Liver (tissue), 8 donors: ENCODE measurements at regions not wholly inside any gene's neighbourhood (a gene's known extent, or its start where the extent isn't known, plus 50 kb on each side); places are given as distances from the start of the nearest gene placed in this dataset.

ENCODE experiments used
- DNase-seq: peaks from one replicate; pipeline ENCODE4 v3.0.0-alpha.2; 2017; ENCODE audit warnings: low spot score
- H3K27ac ChIP-seq, 2 donors: one replicate each; pipeline ENCODE4 v1.7.0; 2013; ENCODE audit warnings: inconsistent platforms in 2 of 2, low read length in 2 of 2, control low read depth in 1 of 2, low read depth in 1 of 2, mild to moderate bottlenecking in 1 of 2
- H3K27me3 ChIP-seq, 4 donors: one replicate each; pipeline versions ENCODE4 v1.6.1 to v1.7.0; 2013; ENCODE audit warnings: low read length in 3 of 4, inconsistent platforms in 1 of 4, mild to moderate bottlenecking in 1 of 4, moderate library complexity in 1 of 4; ENCODE audit not compliant: control insufficient read depth in 4 of 4, insufficient read depth in 4 of 4
- H3K36me3 ChIP-seq, 4 donors: one replicate each; pipeline versions ENCODE4 v1.6.1 to v1.7.0; 2013; ENCODE audit warnings: low read length in 3 of 4, mild to moderate bottlenecking in 3 of 4, low read depth in 1 of 4, moderate library complexity in 1 of 4; ENCODE audit not compliant: control insufficient read depth in 4 of 4, insufficient read depth in 3 of 4
- H3K4me1 ChIP-seq, 4 donors: one replicate each; pipeline versions ENCODE4 v1.6.1 to v1.7.0; 2013; ENCODE audit warnings: low read length in 3 of 4, mild to moderate bottlenecking in 3 of 4, moderate library complexity in 1 of 4; ENCODE audit not compliant: control insufficient read depth in 4 of 4, insufficient read depth in 4 of 4
- H3K4me3 ChIP-seq, 3 donors: one replicate each; pipeline versions ENCODE4 v1.6.1 to v1.7.0; 2013; ENCODE audit warnings: low read length in 3 of 3, control low read depth in 1 of 3, low read depth in 1 of 3, mild to moderate bottlenecking in 1 of 3
- H3K9ac ChIP-seq, 2 donors: one replicate each; pipeline ENCODE4 v1.7.0; 2013; ENCODE audit warnings: low read length in 2 of 2, mild to moderate bottlenecking in 2 of 2, moderate library complexity in 2 of 2, control low read depth in 1 of 2, low read depth in 1 of 2
- H3K9me3 ChIP-seq, 4 donors: one replicate each; pipeline versions ENCODE4 v1.6.1 to v1.7.0; 2013; ENCODE audit warnings: low read length in 3 of 4; ENCODE audit not compliant: control insufficient read depth in 4 of 4
- ATF3 ChIP-seq: IDR thresholded peaks from 2 replicates; pipeline ENCODE4 v1.6.1; 2016; ENCODE audit warnings: antibody characterized with exemption
- CTCF ChIP-seq: fragments of 150-350 bp; IDR thresholded peaks from 2 replicates; pipeline ENCODE4 v1.5.1; 2017; ENCODE audit warnings: improper control_type of control experiment, low read depth, low read length; ENCODE audit not compliant: missing input control
- EGR1 ChIP-seq, 2 donors: IDR thresholded peaks; 2 replicates each; pipeline ENCODE4 v1.6.1; 2016 to 2018; ENCODE audit warnings: antibody characterized with exemption in 2 of 2, low read depth in 2 of 2
- FOXA2 ChIP-seq: IDR thresholded peaks from 2 replicates; pipeline ENCODE4 v1.6.1; 2016; ENCODE audit warnings: antibody characterized with exemption
- GABPA ChIP-seq, 2 donors: IDR thresholded peaks in 1 of 2; conservative IDR thresholded peaks in 1 of 2; 2 replicates each; pipeline ENCODE4 v1.6.1; 2016; ENCODE audit warnings: antibody characterized with exemption in 2 of 2, mild to moderate bottlenecking in 1 of 2, moderate library complexity in 1 of 2
- HNF4A ChIP-seq, 2 donors: conservative IDR thresholded peaks; 2 replicates each; pipeline ENCODE4 v1.6.1; 2016; ENCODE audit warnings: antibody characterized with exemption in 2 of 2, mild to moderate bottlenecking in 2 of 2
- HNF4G ChIP-seq: IDR thresholded peaks from 2 replicates; pipeline ENCODE4 v1.6.1; 2016; ENCODE audit warnings: antibody characterized with exemption
- JUND ChIP-seq, 2 donors: IDR thresholded peaks; 2 replicates each; pipeline ENCODE4 v1.6.1; 2016; ENCODE audit warnings: antibody characterized with exemption in 2 of 2
- MAX ChIP-seq: IDR thresholded peaks from 2 replicates; pipeline ENCODE4 v1.6.1; 2016; ENCODE audit warnings: antibody characterized with exemption
- NR2F2 ChIP-seq: IDR thresholded peaks from 2 replicates; pipeline ENCODE4 v1.6.1; 2016; ENCODE audit warnings: antibody characterized with exemption
- REST ChIP-seq: IDR thresholded peaks from 2 replicates; pipeline ENCODE4 v1.6.1; 2016; ENCODE audit warnings: antibody characterized with exemption, mild to moderate bottlenecking
- RXRA ChIP-seq, 2 donors: IDR thresholded peaks; 2 replicates each; pipeline ENCODE4 v1.6.1; 2017 to 2018; ENCODE audit warnings: antibody characterized with exemption in 2 of 2, mild to moderate bottlenecking in 1 of 2
- SP1 ChIP-seq: IDR thresholded peaks from 2 replicates; pipeline ENCODE4 v1.6.1; 2018; ENCODE audit warnings: antibody characterized with exemption, mild to moderate bottlenecking
- TAF1 ChIP-seq: conservative IDR thresholded peaks from 2 replicates; pipeline ENCODE4 v1.6.1; 2016; ENCODE audit warnings: antibody characterized with exemption, mild to moderate bottlenecking
- YY1 ChIP-seq: IDR thresholded peaks from 2 replicates; pipeline ENCODE4 v1.6.1; 2016; ENCODE audit warnings: antibody characterized with exemption, mild to moderate bottlenecking
- ZBTB33 ChIP-seq: IDR thresholded peaks from 2 replicates; pipeline ENCODE4 v1.6.1; 2016; ENCODE audit warnings: antibody characterized with exemption
- WGBS: extraction: QIAGEN DNeasy Blood & Tissue Kit; methylation state at CpG from one replicate; pipeline ENCODE4 v1.1.7; 2013; 5-methylcytosine and 5-hydroxymethylcytosine counted together
- donor health status: healthy.
- donor health status: healthy.
- donor health status: healthy.
- donor health status: healthy.
- donor health status: healthy.

- 72% methylated on average over 4 of the region's 4 CpGs for WGBS
- no peak for TF ChIP-seq REST
- no peak for TF ChIP-seq ATF3
- no peak for TF ChIP-seq FOXA2
- no peak for TF ChIP-seq RXRA (IDR thresholded peaks at IDR 0.05)
- no peak for TF ChIP-seq TAF1
- no peak for TF ChIP-seq NR2F2
- no peak for TF ChIP-seq HNF4G
- no peak for TF ChIP-seq MAX
- no peak for TF ChIP-seq SP1
- no peak for TF ChIP-seq ZBTB33
- no peak for TF ChIP-seq YY1
- no peak for TF ChIP-seq HNF4A (conservative IDR thresholded peaks at IDR 0.05)
- TF ChIP-seq CTCF = no peak
- no peak overlapping the region for H3K27ac ChIP-seq
- H3K4me3 ChIP-seq = no peak overlapping the region
- H3K9me3 ChIP-seq = no peaks in the 10 kb centered on the region
- no peak overlapping the region for H3K9ac ChIP-seq
- H3K27me3 ChIP-seq = no peaks in the 10 kb centered on the region
- H3K4me1 ChIP-seq = no peaks in the 10 kb centered on the region
- H3K36me3 ChIP-seq = no peaks in the 10 kb centered on the region
- DNase-seq = no peak
Observed at GRCh38 chr6:165219629-165220028, 89.8 kb downstream of the C6orf118 start.

- no peaks in the 10 kb centered on the region for H3K36me3 ChIP-seq
- H3K9ac ChIP-seq = no peak overlapping the region
- H3K27ac ChIP-seq = no peak overlapping the region
- 68% methylated on average over 3 of the region's 3 CpGs for WGBS
- no peak for DNase-seq
- H3K27me3 ChIP-seq = no peaks in the 10 kb centered on the region
- H3K4me1 ChIP-seq = no peaks in the 10 kb centered on the region
- no peak overlapping the region for H3K4me3 ChIP-seq
- H3K9me3 ChIP-seq = no peaks in the 10 kb centered on the region
- TF ChIP-seq EGR1 (IDR thresholded peaks at IDR 0.05; ENCODE audit: low read depth in 2 of 2) (no peak), TAF1 (no peak), MAX (no peak), REST (no peak), FOXA2 (no peak), NR2F2 (no peak), JUND (IDR thresholded peaks at IDR 0.05) (no peak), GABPA (IDR thresholded peaks at IDR 0.05 in 1 of 2, conservative IDR thresholded peaks at IDR 0.05 in 1 of 2) (no peak), ZBTB33 (no peak)
Observed at GRCh38 chr6:165218829-165219228, 90.6 kb downstream of the C6orf118 start.
